ENCODE measurements at regions not wholly inside any gene's neighbourhood (a gene's known extent, or its start where the extent isn't known, plus 50 kb on each side); places are given as distances from the start of the nearest gene placed in this dataset.
A peak's percentile ranks its signal among the peaks of the same experiment; 100 is the strongest.
"Not testable (repeated sequence)": the region's sequence is repeated elsewhere in the genome, so short reads cannot be mapped to it uniquely, and the experiment has no call there.

DNA sequence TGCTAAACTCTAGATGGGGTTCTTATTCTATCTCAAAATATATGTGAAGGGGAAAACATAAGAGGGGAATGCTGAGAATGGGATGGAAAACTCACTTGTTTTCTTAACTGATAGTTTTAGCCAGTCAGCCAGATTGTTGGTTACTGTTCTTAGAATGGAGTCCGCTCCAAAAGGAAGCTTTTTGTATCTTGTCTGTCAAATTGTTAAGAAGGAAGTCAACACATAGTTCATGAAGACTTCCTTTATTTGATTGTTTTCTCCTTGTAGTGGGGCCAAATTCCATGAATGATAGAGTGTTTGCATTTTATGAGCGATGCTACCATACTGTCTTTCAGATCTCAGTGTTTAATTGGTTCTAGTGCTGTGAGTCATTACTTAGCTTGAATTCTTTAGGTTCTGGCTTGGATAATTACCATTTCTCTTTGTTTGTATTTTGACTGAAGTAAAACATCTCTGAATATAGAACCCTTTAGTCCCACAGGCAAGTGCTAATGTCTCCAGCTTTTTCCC lies 98.3 kb upstream of the GOT2 start:
- no peak for DNase-seq (ENCODE audit: low read depth in 3 of 3, low spot score in 2 of 3)

DNA sequence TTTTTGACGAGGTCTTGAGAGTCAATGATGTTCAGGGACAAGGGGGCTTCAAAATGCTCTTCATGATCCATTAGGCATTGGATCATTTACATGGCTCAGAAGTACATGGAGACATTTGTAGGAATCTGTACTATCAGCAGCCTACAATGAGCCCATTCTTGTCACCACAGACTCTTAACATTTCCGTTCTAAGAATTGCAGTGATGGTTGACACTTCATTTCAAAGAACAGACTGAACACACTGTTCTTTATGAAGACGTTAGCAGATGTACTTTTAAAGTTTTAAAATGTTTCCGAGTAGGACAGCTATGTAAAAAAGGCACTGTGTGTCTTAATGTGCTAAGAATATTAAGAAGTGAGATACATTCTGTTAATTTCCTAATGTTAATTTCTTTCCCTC lies 97.3 kb upstream of the GOT2 start:
- no peak for DNase-seq (ENCODE audit: low read depth in 3 of 3, low spot score in 2 of 3)

DNA sequence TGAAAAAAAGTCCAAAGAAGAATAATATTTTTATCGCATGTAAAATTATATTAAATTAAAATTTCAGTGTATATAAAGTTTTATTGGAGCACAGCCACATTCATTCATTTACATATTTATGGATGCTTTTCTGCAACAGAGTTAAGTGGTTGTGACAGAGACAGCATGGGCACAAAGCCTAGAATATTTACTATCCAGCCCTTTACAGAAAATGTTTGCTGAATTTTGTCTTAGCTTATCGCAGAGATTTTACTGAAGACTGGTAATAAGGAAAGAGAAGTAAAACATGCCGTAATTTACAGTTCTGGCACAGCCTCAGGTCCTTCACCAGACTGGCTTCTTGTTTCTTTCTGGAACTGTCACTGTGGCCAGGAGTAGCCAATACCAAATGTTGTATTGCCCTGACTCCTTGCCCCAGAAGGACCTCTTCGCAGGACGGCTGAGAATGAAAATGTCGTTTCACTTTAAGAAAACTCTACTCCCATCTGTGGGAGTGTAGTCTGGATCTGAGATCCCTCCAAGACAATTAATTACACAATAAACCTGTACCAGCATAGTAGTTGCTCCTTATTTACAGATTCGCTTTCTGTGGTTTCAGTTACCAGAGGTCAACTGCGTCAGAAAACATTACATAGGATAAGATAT lies 94.9 kb upstream of the GOT2 start:
- peak in 1 of 3 donors; percentile 37 for DNase-seq (ENCODE audit: low read depth in 3 of 3, low spot score in 2 of 3)

DNA sequence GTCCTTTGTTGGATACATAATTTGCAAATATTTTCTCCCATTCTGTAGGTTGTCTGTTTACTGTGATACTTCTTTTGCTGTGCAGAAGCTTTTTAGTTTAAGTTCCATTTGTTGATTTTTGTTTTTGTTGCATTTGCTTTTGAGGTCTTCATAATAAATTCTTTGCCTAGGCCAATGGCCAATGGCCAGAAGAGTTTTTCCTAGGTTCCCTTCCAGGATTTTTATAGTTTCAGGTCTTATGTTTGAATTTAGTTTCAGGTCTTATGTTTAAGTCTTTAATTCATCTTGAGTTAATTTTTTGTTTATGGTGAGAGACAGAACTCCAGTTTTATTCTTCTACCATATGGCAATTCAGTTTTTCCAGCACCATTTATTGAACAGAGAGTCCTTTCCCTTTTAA lies 90.1 kb upstream of the GOT2 start:
- no peak for DNase-seq (ENCODE audit: low read depth in 3 of 3, low spot score in 2 of 3)

DNA sequence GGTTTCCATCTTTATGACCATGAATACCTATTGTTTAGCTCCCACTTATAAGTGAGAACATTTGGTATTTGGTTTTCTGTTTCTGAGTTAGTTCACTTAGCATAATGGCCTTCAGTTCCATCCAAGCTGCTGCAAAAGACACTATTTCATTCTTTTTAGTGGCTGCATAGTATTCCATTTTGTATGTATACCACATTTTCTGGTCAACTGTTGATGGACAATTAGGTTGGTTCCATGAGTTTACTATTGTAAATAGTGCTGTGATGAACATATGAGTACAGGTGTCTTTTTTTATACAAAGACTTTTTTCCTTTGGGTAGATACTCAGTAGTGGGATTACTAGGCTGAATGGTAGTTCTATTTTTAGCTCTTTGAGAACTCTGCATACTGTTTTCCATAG lies 87.8 kb upstream of the GOT2 start:
- no peak for DNase-seq (ENCODE audit: low read depth in 3 of 3, low spot score in 2 of 3)

DNA sequence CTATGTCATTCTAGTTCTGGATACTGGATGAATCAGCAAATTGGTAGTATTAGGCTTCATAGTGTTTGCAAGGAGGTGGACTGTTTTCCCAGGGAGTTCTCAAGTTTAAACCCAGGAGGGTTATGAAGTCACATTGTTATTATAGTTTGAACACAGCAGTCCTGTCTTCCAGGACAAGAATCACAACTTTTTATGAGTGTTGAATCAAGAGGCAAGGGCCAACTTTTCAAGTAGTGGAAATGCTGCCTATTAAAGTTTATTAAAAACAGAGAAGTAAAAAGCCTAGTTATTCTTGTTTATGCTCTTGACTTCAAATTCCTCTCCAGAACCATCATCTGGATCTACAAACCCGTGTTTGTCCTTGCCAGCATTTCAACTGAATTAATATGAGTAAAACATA lies 86.3 kb upstream of the GOT2 start:
- no peak for DNase-seq (ENCODE audit: low read depth in 3 of 3, low spot score in 2 of 3)

DNA sequence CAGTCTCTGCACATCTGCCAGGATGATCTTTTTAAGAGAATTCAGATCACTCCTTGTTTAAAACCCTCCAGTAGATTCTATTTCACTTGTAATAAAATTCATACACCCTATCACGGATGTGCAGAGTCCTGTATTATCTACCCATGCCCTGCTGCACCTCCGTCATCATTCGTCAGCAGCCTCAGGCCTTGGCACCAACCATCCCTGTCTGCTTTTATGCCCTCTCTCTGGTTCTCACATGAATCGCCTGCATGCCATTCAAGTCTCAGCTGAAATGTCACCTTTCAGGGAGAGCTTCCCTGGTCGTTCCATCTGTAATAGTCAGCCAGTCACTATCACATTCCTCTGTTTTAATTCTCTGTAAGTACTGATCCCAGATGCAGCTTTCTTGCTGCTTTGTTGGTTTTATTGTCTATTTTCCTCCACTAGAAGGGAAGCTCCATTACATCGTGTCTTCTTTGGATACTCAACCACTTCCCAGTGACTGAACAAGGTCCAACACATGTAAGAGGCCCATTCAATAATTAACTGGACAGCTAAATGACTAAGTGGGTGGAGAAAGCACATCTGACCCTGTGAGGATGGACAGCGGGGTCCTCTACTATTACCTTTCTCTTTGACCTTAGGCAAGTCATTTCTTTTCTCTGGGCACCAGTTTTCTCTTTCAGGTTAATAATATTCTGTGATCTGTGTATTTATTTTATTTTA lies 81.2 kb upstream of the GOT2 start:
- no peak for DNase-seq (ENCODE audit: low read depth in 3 of 3, low spot score in 2 of 3)

DNA sequence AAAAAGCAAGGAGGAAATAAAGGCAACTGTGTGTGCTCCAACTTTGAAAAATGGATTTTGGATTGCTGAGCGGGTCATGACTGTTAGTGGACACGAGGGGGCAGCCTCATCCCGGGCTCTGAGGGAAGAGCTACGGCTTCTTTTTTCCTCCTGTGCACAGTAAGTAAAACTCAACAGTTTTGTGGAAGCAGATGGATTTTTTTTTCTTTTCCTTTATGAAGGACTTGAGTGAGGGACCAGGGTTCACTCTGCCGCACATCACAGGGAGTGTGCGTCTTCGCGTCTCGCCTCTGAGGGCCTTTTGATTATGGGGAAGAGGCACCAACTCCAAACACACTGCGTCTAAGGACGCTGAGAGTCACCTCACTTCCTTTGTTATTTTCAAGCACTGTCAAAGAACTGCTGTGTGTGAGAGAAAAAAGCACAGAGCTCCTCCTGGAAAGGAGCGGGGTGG lies 80.3 kb upstream of the GOT2 start:
- DNase-seq (ENCODE audit: low read depth in 3 of 3, low spot score in 2 of 3): peak in 2 of 3 donors; percentile 16 to 31

DNA sequence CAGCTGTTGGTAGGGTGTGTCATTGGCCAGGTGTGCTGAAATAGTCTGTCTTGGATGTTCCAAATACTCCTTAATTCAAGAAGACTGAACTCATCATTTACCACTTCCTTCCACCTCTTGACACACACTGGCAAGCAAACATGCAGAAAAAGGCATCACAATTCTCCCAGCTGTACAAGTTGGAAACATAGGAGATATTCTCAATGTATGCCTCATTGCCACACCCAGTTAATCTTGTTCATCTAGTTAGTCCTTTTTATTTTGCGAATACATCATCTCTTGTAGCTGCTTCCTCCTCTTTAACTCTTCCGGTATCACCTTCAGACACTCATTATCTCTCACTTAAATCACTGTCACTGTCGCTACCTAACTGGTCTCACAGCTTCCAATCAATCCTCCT lies 75.1 kb upstream of the GOT2 start:
- no peak for DNase-seq (ENCODE audit: low read depth in 3 of 3, low spot score in 2 of 3)

DNA sequence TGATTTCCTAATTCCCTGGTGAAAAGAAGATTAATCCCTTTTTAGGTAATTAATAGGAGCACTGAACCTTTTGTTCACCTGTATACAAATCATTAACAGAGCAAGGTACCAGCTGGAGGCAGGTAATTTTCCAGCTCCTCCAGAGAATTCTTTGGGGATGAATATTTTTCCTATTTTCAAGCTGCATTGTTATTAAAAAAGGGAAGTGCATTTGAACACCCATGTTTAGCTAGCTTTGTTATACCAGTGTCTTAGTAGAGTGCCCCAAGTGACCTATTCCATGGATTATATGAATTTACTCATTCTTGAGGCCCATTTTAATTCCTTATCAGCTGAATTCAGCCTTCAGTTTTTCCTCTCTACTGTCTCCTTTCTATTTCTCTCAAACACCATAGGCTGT lies 73.2 kb upstream of the GOT2 start:
- DNase-seq (ENCODE audit: low read depth in 3 of 3, low spot score in 2 of 3): no peak

DNA sequence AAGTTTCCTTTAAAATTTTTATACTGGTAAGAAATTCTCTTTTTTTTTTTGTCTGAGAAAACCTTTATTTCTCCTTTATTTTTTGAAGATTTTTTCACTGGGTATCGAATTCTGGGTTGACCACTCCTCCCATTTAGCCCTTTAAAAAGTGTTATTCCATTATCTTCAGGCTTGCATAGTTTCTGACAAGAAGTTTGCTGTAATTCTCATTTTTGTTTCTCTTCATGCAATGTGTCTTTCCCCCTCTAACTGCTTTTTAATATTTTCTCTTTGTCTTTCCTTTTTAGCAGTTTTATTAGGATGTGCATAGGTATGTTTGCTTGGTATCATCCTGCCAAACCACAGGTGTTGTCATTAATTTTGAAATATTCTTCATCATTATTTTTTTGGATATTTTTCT lies 67.7 kb upstream of the GOT2 start:
- DNase-seq (ENCODE audit: low read depth in 3 of 3, low spot score in 2 of 3): no peak

DNA sequence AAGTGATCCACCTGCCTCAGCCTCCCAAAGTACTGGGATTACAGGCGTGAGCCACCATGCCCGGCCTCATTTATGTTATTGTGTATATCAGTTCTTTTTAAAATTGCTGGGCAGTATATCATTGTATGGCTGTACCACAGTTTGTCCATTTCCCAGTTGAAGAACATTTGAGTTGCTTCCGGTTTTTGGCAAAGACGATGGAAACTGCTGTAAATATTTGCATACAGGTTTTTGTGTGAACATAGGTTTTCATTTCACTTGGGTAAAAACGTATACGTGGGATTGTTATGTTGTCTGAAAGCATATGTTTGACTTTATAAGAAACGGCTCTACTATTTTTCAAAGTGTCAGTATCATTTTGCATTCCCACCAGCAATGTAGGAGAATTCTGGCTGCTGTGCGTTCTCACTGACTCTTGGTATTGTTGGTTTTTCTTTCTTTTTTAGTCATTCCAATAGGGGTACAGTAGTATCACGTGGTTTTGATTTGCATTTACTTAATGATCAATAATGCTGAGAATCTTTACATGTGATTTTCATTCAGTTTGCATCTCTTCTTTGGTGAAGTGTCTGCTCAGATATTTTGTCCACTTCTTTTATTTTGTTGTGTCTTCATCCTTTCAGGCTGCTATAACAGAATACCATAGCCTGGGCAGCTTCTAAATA lies 63.2 kb upstream of the GOT2 start:
- no peak for DNase-seq (ENCODE audit: low read depth in 3 of 3, low spot score in 2 of 3)

DNA sequence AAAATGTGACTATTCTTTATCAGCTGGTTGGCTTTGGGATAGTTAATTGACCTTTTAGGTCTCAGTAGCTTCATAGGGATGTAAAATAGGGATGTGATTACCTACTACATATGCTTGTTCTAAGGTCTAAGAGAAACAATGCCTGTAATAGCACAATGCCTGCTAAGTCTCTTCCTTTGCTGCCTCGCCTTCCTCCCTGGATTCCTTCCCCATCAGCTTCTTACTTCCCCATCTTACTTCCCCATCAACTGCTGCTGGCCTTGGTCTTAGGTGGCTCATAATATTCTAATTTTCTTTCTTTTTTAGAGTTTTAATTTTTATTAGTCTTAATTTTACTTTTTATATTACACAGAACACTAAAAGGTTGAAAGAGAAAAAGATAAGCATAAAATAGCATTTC lies 59.2 kb upstream of the GOT2 start:
- DNase-seq (ENCODE audit: low read depth in 3 of 3, low spot score in 2 of 3): no peak

DNA sequence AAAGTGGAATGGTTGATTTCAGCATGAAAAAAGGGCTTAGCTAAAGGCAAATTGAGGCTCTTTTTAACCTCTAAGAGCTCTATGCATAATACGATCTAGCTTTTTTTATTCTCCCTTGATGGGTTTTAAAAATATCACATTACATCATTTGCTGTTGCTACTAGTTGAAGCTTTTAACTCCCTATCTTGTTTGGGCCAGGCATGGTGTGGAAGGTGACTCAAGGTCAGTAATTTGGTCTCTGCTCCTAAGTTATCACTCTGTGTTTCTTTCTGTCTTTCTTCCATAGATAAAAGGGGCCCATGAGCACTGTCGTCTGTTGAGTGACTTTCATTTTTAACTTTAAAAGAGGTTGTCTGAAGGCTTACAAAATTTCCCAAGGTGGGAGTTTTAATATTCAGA lies 58.1 kb upstream of the GOT2 start:
- DNase-seq (ENCODE audit: low read depth in 3 of 3, low spot score in 2 of 3): no peak

DNA sequence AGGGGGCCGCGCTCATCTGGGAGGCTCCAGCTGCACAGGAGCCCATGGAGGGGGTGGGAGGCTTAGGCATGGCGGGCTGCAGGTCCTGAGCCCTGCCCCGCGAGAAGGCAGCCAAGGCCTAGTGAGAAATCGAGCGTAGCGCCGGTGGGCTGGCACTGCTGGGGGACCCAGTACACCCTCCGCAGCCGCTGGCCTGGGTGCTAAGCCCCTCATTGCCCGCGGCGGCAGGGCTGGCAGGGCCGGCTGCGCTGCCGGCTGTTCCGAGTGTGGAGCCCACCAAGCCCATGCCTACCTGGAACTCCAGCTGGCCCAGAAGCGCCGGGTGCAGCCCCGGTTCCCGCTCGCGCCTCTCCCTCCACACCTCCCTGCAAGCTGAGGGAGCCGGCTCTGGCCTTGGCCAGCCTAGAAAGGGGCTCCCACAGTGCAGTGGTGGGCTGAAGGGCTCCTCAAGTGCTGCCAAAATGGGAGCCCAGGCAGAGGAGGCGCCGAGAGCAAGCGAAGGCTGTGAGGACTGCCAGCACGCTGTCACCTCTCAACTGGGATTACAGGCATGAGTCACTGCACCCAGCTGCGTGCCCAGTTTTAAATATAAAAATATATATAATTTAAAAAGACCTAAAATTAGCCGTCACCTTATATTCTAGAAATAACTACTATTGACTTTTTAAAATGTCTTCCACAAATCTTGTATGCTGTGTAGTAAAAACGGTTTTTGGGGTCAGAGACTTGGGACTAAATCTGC lies 56.9 kb upstream of the GOT2 start:
- DNase-seq (ENCODE audit: low read depth in 3 of 3, low spot score in 2 of 3): not testable (repeated sequence)

DNA sequence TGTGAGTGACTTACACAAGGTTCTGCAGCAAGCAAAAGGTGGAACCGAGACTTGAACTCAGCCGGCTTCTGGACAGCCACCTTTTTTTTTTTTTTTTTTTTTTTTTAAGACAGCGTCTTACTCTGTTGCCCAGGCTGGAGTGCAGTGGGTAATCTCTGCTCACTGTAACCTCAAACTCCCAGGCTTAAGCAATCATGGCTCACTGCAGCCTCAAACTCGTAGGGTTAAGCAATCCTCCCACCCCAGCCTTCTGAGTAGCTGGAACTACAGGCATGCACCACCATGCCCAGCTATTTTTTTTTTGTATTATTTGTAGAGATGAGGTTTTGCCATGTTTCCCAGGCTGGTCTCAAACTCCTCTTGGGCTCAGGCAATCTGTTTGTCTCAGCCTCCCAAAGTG lies 55.2 kb upstream of the GOT2 start:
- no peak for DNase-seq (ENCODE audit: low read depth in 3 of 3, low spot score in 2 of 3)

Data from right renal cortex interstitium (tissue), 3 donors.